A673 (cell line): ENCODE measurements at regions not wholly inside any gene's neighbourhood (a gene's known extent, or its start where the extent isn't known, plus 50 kb on each side); places are given as distances from the start of the nearest gene placed in this dataset.
"Not testable (repeated sequence)": the region's sequence is repeated elsewhere in the genome, so short reads cannot be mapped to it uniquely, and the experiment has no call there.

Source experiments
- BruUV-seq: library from RNA; stranded (reverse); fragments of 400-500 nt; replicated peaks from 2 replicates; lab custom pipeline; 2021; lab: Mats Ljungman, UMichigan
- CTCF ChIA-PET: fragments of 300-600 bp; sonication (Branson Sonifier 250); formaldehyde crosslinking; loops from one replicate; lab custom pipeline; 2022; ENCODE audit warnings: antibody characterized with exemption; lab: Charles Lee
- POLR2A ChIA-PET: fragments of 300-600 bp; sonication (Branson Sonifier 250); formaldehyde crosslinking; loops from one replicate; lab custom pipeline; 2022; ENCODE audit warnings: antibody characterized with exemption; ENCODE audit not compliant: low non-redundant PET; lab: Charles Lee
- DNase-seq: peaks from one replicate; pipeline ENCODE4 v3.0.0-alpha.2; 2015; ENCODE audit warnings: low spot score
- H3K27ac ChIP-seq: fragments of 200-600 bp; sonication (generic); 2 replicates; pipeline ENCODE4 v1.5.1; 2016; ENCODE audit warnings: mixed run types, low read depth, mild to moderate bottlenecking, mixed read lengths, antibody characterized with exemption, low read length; ENCODE audit not compliant: poor library complexity, severe bottlenecking
- H3K27me3 ChIP-seq: fragments of 200-600 bp; sonication (generic); replicated peaks from 2 replicates; pipeline ENCODE4 v1.6.1; 2017; ENCODE audit warnings: mixed run types, low read depth, mild to moderate bottlenecking, mixed read lengths, antibody characterized with exemption, low read length; ENCODE audit not compliant: insufficient read depth, poor library complexity
- H3K36me3 ChIP-seq: fragments of 200-600 bp; sonication (generic); 2 replicates; pipeline ENCODE4 v1.6.1; 2016; ENCODE audit warnings: mixed run types, mild to moderate bottlenecking, mixed read lengths, antibody characterized with exemption, low read length; ENCODE audit not compliant: insufficient read depth, poor library complexity, severe bottlenecking
- H3K4me1 ChIP-seq: fragments of 200-600 bp; sonication (generic); 2 replicates; pipeline ENCODE4 v1.6.1; 2017; ENCODE audit warnings: mixed run types, mild to moderate bottlenecking, mixed read lengths, antibody characterized with exemption, low read length; ENCODE audit not compliant: insufficient read depth, poor library complexity, severe bottlenecking
- H3K4me3 ChIP-seq: fragments of 200-600 bp; sonication (generic); 2 replicates; pipeline ENCODE4 v1.5.1; 2016; ENCODE audit warnings: low read depth, mixed run types, mild to moderate bottlenecking, mixed read lengths, low read length; ENCODE audit not compliant: poor library complexity, severe bottlenecking
- H3K9me3 ChIP-seq: fragments of 200-600 bp; sonication (generic); 2 replicates; pipeline ENCODE4 v1.6.1; 2016; ENCODE audit warnings: mixed run types, low read depth, mild to moderate bottlenecking, mixed read lengths, antibody characterized with exemption, low read length; ENCODE audit not compliant: poor library complexity, severe bottlenecking
- EZH2 ChIP-seq: fragments of 200-600 bp; sonication (generic); IDR thresholded peaks from 2 replicates; pipeline ENCODE4 v1.6.1; 2017; ENCODE audit warnings: borderline replicate concordance, low read depth, mild to moderate bottlenecking, mixed read lengths, antibody characterized with exemption, low read length; ENCODE audit not compliant: poor library complexity, severe bottlenecking
- intact Hi-C: fragments of 100-400 bp; cut with micrococcal nuclease; formaldehyde crosslinking; loops from one replicate; pipeline ENCODE4 v1.10.0; 2022; ENCODE audit not compliant: unreplicated experiment
- TF ChIP-seq, protein P1 (sequence below): fragments of 300-800, 200-600 bp; sonication (generic); conservative IDR thresholded peaks from 2 replicates; pipeline ENCODE4 v1.5.1; 2017; ENCODE audit warnings: low read depth, mild to moderate bottlenecking, antibody characterized with exemption, low read length, moderate library complexity, mixed read lengths

DNA sequence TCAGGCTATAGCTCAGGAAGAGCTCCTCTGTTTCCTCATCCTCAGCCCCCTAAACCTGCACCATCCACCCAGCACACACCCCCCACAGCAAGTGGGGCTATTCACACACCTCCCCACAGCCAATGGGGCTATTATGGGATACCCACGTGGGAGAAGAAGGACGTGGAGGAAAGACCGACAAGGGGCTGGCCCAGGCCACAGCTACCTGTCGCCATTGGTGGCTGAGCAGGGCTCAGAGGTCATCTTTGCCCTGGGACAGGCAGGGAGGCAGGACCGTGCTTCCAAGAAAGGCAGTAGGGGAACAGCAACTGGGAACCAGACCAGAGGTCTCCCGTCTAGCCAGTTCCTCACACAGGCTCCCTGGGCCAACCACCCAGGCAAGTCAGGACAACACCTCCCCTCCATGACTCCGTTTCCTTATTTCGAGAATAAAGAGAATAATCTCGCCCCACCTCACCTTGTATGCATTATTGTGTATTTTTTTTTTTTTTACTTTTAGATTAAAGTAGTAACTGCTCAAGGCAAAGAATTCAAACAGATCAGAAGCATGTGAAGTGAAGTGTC lies 92.3 kb upstream of the TARDBP start:
- no peaks in the 10 kb centered on the region for H3K36me3 ChIP-seq
- intact Hi-C loops = no loop called here
- no peak overlapping the region for H3K27ac ChIP-seq
- no peak overlapping the region for H3K4me3 ChIP-seq
- ChIA-PET POLR2A (no interaction called here), CTCF (no interaction called here)
- no peaks in the 10 kb centered on the region for H3K27me3 ChIP-seq
- no peaks in the 10 kb centered on the region for H3K4me1 ChIP-seq
- no TSS peak for BruUV-seq
- TF ChIP-seq, protein P1, sequence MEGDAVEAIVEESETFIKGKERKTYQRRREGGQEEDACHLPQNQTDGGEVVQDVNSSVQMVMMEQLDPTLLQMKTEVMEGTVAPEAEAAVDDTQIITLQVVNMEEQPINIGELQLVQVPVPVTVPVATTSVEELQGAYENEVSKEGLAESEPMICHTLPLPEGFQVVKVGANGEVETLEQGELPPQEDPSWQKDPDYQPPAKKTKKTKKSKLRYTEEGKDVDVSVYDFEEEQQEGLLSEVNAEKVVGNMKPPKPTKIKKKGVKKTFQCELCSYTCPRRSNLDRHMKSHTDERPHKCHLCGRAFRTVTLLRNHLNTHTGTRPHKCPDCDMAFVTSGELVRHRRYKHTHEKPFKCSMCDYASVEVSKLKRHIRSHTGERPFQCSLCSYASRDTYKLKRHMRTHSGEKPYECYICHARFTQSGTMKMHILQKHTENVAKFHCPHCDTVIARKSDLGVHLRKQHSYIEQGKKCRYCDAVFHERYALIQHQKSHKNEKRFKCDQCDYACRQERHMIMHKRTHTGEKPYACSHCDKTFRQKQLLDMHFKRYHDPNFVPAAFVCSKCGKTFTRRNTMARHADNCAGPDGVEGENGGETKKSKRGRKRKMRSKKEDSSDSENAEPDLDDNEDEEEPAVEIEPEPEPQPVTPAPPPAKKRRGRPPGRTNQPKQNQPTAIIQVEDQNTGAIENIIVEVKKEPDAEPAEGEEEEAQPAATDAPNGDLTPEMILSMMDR = no peak
- TF ChIP-seq EZH2 = no peak
- no peaks in the 10 kb centered on the region for H3K9me3 ChIP-seq
- no peak for DNase-seq

DNA sequence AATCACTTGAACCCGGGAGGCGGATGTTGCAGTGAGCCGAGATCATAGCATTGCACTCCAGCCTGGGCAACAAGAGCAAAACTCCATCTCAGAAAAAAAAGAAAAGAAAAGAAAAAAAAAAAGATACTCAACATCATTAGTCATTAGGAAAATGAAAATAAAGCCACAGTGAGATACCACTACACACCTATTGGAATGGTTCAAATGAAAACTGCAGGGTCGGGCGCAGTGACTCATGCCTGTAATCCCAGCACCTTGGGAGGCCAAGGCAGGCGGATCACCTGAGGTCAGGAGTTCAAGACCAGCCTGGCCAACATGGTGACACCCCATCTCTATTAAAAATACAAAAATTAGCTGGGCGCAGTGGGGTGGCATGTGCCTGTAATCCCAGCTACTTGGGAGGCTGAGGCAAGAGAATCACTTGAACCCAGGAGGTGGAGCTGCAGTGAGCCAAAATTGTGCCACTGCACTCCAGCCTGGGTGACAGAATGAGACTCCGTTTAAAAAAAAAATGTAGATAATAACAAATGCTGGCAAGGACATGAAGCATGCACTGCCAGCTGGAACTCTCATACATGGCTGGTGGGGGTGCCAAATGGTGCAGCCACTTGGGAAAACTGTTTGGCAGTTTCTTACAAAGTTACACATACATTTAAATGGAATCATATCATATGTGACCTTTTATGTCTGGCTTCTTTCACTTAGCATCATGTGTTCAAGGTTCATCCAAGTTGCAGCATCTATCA lies 90.0 kb upstream of the TARDBP start:
- H3K9me3 ChIP-seq, POLR2A ChIA-PET, H3K4me1 ChIP-seq, DNase-seq, intact Hi-C loops, H3K27me3 ChIP-seq, H3K27ac ChIP-seq, H3K4me3 ChIP-seq, CTCF ChIA-PET, H3K36me3 ChIP-seq, BruUV-seq: not testable (repeated sequence)

- H3K27ac ChIP-seq = no peak overlapping the region
- BruUV-seq = no TSS peak
- no peak overlapping the region for H3K4me3 ChIP-seq
- H3K9me3 ChIP-seq = peaks cover 8% of the 10 kb centered on the region
- ChIA-PET POLR2A (no interaction called here), CTCF (no interaction called here)
- no peaks in the 10 kb centered on the region for H3K27me3 ChIP-seq
- no peak for DNase-seq
- intact Hi-C loops = no loop called here
- no peaks in the 10 kb centered on the region for H3K36me3 ChIP-seq
- TF ChIP-seq, protein P1 = no peak
- no peak for TF ChIP-seq EZH2
- H3K4me1 ChIP-seq = no peaks in the 10 kb centered on the region
These were observed 88.4 kb upstream of the TARDBP start for GRCh38 chr1:10924030-10924429.
